DMS114 treated with DMSO at 0.1 percent for 48 hours (cell line): ENCODE measurements at regions not wholly inside any gene's neighbourhood (a gene's known extent, or its start where the extent isn't known, plus 50 kb on each side); places are given as distances from the start of the nearest gene placed in this dataset.

Experiments
- DNase-seq: peaks from one replicate; lab custom pipeline; 2025; ENCODE audit not compliant: unreplicated experiment; lab: John Stamatoyannopoulos, UW

- DNase-seq, result no peak
These were observed 311.3 kb upstream of the NT5C1B start for GRCh38 chr2:18900691-18901141.

GRCh38 chr2:18899725-18900124 lies 310.4 kb upstream of the NT5C1B start:
- no peak for DNase-seq

GRCh38 chr2:18898271-18898670 lies 308.9 kb upstream of the NT5C1B start:
- DNase-seq, result no peak

- DNase-seq, result no peak
These were observed 306.9 kb upstream of the NT5C1B start for GRCh38 chr2:18896125-18896764.

- DNase-seq, result no peak
These were observed 302.4 kb upstream of the NT5C1B start for GRCh38 chr2:18891600-18892345.

GRCh38 chr2:18889565-18890332 lies 300.4 kb upstream of the NT5C1B start:
- no peak for DNase-seq

- no peak for DNase-seq
These were observed 296.1 kb upstream of the NT5C1B start for GRCh38 chr2:18885457-18885856.

GRCh38 chr2:18883616-18884456 lies 294.5 kb upstream of the NT5C1B start:
- DNase-seq, result no peak

GRCh38 chr2:18871430-18871829 lies 282.1 kb upstream of the NT5C1B start:
- DNase-seq, result no peak

GRCh38 chr2:18870307-18870706 lies 280.9 kb upstream of the NT5C1B start:
- no peak for DNase-seq

- DNase-seq, result no peak
These were observed 272.6 kb upstream of the NT5C1B start for GRCh38 chr2:18861951-18862350.

GRCh38 chr2:18860179-18860578 lies 270.8 kb upstream of the NT5C1B start:
- no peak for DNase-seq

- no peak for DNase-seq
These were observed 267.4 kb upstream of the NT5C1B start for GRCh38 chr2:18856765-18857164.

- DNase-seq, result peak; percentile 4
These were observed 265.7 kb upstream of the NT5C1B start for GRCh38 chr2:18855027-18855426.

GRCh38 chr2:18849841-18850578 lies 260.6 kb upstream of the NT5C1B start:
- DNase-seq, result no peak

GRCh38 chr2:18848646-18849045 lies 259.3 kb upstream of the NT5C1B start:
- DNase-seq, result no peak

GRCh38 chr2:18845854-18846445 lies 256.6 kb upstream of the NT5C1B start:
- no peak for DNase-seq

GRCh38 chr2:18842836-18843235 lies 253.5 kb upstream of the NT5C1B start:
- DNase-seq, result no peak

GRCh38 chr2:18841248-18842150 lies 252.1 kb upstream of the NT5C1B start:
- no peak for DNase-seq
